ENCODE measurements at regions not wholly inside any gene's neighbourhood (a gene's known extent, or its start where the extent isn't known, plus 50 kb on each side); places are given as distances from the start of the nearest gene placed in this dataset.
"Not testable (repeated sequence)": the region's sequence is repeated elsewhere in the genome, so short reads cannot be mapped to it uniquely, and the experiment has no call there.

GRCh38 chr2:176851889-176852483, 360.6 kb upstream of the HNRNPA3 start:
- no peak for DNase-seq (ENCODE audit: low read depth in 2 of 2)

DNA sequence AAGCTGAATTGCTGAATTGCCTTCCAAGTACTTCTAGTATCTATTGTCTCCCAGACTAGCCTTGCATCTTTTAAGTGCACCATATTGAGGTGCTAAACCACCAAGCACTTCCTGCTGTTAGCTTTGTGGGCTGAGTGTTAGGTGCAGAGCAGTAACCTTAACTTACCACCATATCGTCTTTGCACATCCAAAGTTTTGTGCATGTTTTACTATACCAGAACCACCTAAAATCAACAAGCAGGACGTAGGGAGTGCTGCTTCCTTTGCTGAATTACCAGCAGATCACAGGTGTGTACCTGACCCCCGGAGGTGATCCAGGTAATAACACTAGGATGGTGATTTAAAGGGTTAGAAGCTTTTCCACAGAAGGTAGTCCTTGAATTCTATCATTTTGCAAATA, 359.9 kb upstream of the HNRNPA3 start:
- no peak for DNase-seq (ENCODE audit: low read depth in 2 of 2)

DNA sequence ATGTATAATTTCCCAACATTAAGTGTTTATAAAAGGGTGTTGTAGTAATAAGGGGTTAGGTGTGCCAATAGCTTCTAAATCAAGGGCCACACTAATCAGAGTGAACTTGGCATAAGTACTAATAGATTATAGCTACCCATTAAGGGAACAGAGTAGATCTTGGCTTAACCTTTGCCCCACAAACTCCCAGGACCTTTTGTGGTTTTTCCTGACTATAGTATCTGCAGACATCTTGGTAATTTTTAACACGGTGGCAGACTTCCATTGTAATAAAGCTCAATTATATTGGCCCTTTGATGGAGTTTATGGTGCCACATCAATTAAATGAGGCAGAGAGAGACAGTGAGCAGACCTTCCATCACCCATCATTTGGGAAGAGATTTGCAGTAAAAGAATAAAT, 358.5 kb upstream of the HNRNPA3 start:
- no peak for DNase-seq (ENCODE audit: low read depth in 2 of 2)

GRCh38 chr2:176854878-176855277, 357.7 kb upstream of the HNRNPA3 start:
- DNase-seq (ENCODE audit: low read depth in 2 of 2), result no peak

GRCh38 chr2:176856683-176857082, 355.9 kb upstream of the HNRNPA3 start:
- DNase-seq (ENCODE audit: low read depth in 2 of 2), result no peak

GRCh38 chr2:176865336-176865735, 347.3 kb upstream of the HNRNPA3 start:
- no peak for DNase-seq (ENCODE audit: low read depth in 2 of 2)

DNA sequence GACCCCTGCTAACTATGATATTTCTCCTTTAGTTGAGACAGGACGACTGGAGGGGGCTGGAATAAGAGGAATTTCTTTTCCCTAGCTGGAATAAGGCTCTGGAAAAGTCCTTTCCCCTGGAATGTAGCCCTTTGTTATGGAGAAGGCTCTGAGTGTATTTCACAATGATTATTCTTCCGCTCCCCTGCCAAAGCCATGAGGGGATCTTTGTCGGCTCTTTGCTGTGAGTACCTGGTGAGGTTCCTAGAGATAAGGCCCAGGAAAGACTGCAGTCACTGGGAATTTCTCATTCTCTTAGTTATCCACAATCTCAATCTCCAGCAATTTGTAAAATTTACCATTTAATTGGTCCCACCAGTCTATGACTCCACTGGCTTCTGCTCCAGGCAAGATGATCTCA, 340.2 kb upstream of the HNRNPA3 start:
- no peak for DNase-seq (ENCODE audit: low read depth in 2 of 2)

DNA sequence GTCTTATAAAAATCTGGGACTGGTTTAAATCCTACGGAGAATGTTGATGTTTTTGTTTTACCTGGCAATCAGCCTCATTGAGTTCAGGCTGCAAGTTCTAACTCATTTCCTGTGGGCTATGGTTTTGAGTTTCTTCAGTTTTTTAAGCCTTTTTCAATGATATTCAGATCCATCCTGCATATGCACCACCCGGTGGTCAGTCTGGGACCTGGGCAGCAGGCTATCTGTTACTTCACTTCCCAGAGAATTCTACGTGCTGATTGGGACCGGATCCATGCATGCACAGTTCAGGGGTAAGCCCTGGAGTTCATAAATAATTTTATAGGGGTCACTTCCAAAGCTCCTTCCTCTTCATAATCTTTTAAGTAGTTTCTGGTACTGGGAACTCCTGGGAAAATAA, 339.2 kb upstream of the HNRNPA3 start:
- DNase-seq (ENCODE audit: low read depth in 2 of 2), result no peak

DNA sequence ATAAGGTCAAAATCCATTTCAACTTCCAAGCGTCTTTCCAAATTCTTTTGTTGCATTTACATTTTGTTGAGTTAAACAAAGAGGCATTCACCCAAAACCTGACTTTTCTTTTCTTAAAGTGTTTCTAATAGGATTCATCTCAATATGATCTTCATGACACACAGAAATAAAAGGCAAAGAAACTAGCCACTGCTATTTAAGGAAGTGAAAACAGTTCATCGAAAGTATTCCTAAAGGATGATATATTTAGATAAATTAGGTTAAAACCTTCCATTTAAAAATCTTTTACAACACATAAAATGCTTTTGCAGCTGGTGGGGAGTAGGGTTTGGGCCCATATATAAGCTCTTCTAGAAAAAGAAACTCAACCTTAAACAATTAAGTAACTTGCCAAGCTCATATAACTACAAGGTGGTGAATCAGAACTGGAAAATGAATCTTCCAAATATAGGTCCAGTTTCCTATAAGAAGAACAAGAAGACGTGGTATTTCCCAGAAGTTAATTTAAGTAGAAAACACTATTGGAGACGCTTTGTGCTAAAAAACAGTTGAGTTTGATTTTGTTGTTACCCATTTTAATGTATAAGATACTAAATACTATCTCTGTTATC, 336.0 kb upstream of the HNRNPA3 start:
- no peak for DNase-seq (ENCODE audit: low read depth in 2 of 2)

- DNase-seq (ENCODE audit: low read depth in 2 of 2), result no peak
Observed at GRCh38 chr2:176879426-176879995, 333.1 kb upstream of the HNRNPA3 start.

DNA sequence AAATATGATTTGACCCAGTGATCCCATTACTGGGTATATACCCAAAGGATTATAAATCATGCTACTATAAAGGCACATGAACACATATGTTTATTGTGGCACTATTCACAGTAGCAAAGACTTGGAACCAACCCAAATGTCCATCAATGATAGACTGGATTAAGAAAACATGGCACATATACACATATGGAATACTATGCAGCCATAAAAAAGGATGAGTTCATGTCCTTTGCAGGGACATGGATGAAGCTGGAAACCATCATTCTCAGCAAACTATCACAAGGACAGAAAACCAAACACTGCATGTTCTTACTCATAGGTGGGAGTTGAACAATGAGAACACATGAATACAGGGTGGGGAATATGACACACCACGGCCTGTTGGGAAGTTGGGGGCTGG, 330.5 kb upstream of the HNRNPA3 start:
- DNase-seq (ENCODE audit: low read depth in 2 of 2), result not testable (repeated sequence)

DNA sequence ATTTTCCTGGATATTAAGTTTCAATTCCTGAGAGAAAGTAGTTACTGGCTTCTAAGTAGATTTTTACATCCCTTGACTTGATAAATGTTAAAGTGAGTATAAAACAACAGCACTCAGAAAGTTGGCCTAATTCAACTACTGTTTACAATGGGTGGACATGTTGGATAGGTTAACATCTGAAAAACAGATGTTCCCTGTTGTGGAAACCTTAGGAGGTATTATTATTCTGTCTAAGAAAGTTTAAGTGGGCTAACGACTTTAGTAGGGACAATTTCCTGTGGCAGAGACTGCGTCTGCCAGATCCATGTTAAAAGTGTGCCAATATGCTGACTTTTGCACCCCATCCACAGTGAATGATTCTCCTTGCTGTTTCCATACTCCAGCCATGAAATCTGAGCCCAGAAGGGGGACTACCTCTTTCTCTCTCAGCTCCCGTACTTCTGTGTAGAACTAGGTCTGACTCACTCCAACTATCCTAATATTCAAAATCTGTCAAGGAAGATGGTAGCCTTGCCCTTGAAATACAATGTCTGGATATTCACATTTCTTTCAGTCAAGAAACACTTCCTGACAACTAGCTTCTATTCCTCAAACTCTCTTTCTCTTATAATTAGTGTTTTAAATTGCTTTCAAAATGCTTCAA, 327.5 kb upstream of the HNRNPA3 start:
- no peak for DNase-seq (ENCODE audit: low read depth in 2 of 2)

DNA sequence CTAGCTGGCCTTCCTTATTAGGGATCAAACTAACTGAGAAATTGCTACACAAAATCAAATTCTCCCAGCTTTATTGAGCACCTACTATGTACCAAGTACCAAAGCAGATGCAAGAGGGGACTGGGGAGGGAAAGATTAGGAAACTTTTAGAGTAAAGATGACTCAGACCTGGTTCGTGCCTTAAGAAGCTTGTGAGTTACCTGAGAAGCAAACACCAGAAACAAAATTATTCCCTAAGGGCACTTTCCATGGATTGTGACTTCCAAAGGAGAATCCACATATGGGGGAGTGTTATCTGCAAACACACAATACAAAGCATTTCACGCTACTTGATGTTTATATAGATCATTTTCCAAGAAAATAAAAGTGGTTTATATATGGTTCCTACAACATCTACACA, 326.9 kb upstream of the HNRNPA3 start:
- no peak for DNase-seq (ENCODE audit: low read depth in 2 of 2)

- DNase-seq (ENCODE audit: low read depth in 2 of 2), result no peak
Observed at GRCh38 chr2:176891105-176891504, 321.5 kb upstream of the HNRNPA3 start.

DNA sequence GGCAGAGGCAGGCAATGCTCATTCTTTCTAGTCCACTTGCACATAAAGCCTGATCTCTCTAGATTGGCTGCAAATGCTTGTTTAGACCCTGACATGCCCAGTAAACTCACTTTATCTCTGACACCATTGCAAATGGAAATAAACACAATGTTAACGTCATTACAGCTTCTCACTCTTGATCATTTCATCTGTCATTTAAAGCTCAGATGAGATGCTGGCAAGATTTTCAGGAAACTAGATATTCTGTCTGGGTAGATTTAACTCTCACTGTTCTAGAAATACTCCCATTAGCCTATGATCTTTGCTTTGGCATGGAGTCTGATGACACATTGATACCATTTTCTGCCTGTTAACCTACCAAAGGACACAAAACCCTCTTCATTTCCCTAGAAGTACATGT, 320.7 kb upstream of the HNRNPA3 start:
- no peak for DNase-seq (ENCODE audit: low read depth in 2 of 2)

GRCh38 chr2:176892676-176893226, 319.8 kb upstream of the HNRNPA3 start:
- DNase-seq (ENCODE audit: low read depth in 2 of 2), result no peak

- no peak for DNase-seq (ENCODE audit: low read depth in 2 of 2)
Observed at GRCh38 chr2:176895158-176895557, 317.4 kb upstream of the HNRNPA3 start.

DNA sequence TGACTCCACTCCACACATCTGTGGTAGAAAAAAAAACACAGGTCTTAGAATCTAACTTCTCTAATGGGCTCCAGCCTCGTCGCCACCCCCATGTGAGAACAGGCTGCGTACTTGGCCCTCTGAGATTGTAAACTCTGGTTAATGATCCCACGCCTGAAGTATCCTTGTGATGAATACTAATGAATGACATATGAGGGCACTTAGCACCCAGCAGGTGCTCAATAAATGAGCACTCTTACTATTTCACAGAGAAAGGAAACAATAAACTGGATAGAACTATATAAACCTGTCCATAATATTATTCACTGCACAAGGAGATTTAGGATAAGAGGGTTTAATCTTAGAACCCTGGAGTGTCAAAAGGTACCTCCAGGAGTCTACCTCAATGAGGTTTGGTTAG, 310.1 kb upstream of the HNRNPA3 start:
- DNase-seq (ENCODE audit: low read depth in 2 of 2), result no peak

- not testable (repeated sequence) for DNase-seq (ENCODE audit: low read depth in 2 of 2)
Observed at GRCh38 chr2:176904053-176904452, 308.5 kb upstream of the HNRNPA3 start.

- DNase-seq (ENCODE audit: low read depth in 2 of 2), result no peak
Observed at GRCh38 chr2:176907341-176907740, 305.3 kb upstream of the HNRNPA3 start.

- no peak for DNase-seq (ENCODE audit: low read depth in 2 of 2)
Observed at GRCh38 chr2:176910828-176911227, 301.8 kb upstream of the HNRNPA3 start.

- no peak for DNase-seq (ENCODE audit: low read depth in 2 of 2)
Observed at GRCh38 chr2:176913955-176914354, 298.6 kb upstream of the HNRNPA3 start.

DNA sequence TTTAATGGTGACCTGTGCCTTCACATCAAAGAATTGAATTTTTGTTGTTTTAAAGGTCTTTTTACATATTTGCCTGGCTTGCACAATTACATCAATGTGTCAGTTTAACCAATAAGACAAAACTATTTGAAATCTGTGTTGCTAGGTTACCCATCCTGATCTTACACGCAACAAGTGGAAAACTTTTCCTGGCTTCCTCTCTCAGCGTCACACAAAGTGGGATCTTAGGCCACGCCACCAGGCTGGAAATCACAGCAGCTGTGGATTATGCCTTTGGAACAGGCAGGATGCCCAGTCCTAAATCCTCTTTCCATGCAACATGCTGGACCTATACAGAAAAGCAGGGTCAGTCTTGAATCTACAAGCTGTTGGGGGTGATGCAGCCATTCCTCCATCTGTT, 298.2 kb upstream of the HNRNPA3 start:
- no peak for DNase-seq (ENCODE audit: low read depth in 2 of 2)
